ENCODE measurements at regions not wholly inside any gene's neighbourhood (a gene's known extent, or its start where the extent isn't known, plus 50 kb on each side); places are given as distances from the start of the nearest gene placed in this dataset.

- intact Hi-C loops (cut with micrococcal nuclease): no loop called here
- Histone ChIP-seq H2AFZ (ENCODE audit: insufficient read depth, low read depth, low read length, poor library complexity, severe bottlenecking) (no peak overlapping the region), H3K9me3 (ENCODE audit: control extremely low read depth in 1 of 3, control insufficient read depth in 2 of 3, insufficient read depth in 1 of 3, low read length in 2 of 3) (peaks cover 2 to 23% (median 12%) of the 10 kb centered on the region in 3 donors), H3K27me3 (replicated peaks in 1 of 4; ENCODE audit: control extremely low read depth in 1 of 4, control insufficient read depth in 3 of 4, insufficient read depth in 4 of 4, low read length in 3 of 4) (no peaks in the 10 kb centered on the region), H3K4me2 (replicated peaks; ENCODE audit: low read depth, low read length, poor library complexity, severe bottlenecking) (no peak overlapping the region), H3K36me3 (replicated peaks in 1 of 2; ENCODE audit: control extremely low read depth in 1 of 2, control insufficient read depth in 1 of 2, extremely low read depth in 1 of 2, insufficient read depth in 2 of 2, low read length in 1 of 2) (no peaks in the 10 kb centered on the region), H3K4me3 (ENCODE audit: control extremely low read depth in 1 of 5, extremely low read depth in 1 of 5, insufficient read depth in 1 of 5, low read depth in 2 of 5, low read length in 4 of 5) (no peak overlapping the region), H3K9ac (ENCODE audit: low read length) (no peak overlapping the region), H3K27ac (ENCODE audit: low read length in 2 of 2) (no peak overlapping the region), H3K4me1 (ENCODE audit: control insufficient read depth in 2 of 2, insufficient read depth in 2 of 2, low read length in 2 of 2) (no peaks in the 10 kb centered on the region), H3K79me2 (ENCODE audit: control insufficient read depth, insufficient read depth, low read length) (no peaks in the 10 kb centered on the region), H4K20me1 (ENCODE audit: control insufficient read depth, insufficient read depth, low read length, poor library complexity, severe bottlenecking) (no peaks in the 10 kb centered on the region)
- TF ChIP-seq CTCF (IDR thresholded peaks at IDR 0.05) (no peak), EZH2 (IDR thresholded peaks at IDR 0.05; ENCODE audit: borderline replicate concordance, insufficient read depth, low read depth, low read length, poor library complexity, severe bottlenecking) (no peak)
- no CpG with 5 or more reads among the region's 1 CpG for WGBS (ENCODE audit: insufficient coverage)
- Mint-ChIP-seq H3K4me3 (no peak overlapping the region), H3K4me1 (no peaks in the 10 kb centered on the region), H3K27ac (no peak overlapping the region), H3K9me3 (ENCODE audit: insufficient read depth) (peaks cover 12% of the 10 kb centered on the region), H3K27me3 (no peaks in the 10 kb centered on the region)
- DNase-seq: no peak
- CTCF ChIA-PET: no interaction called here
- no peak for ATAC-seq (ENCODE audit: low read depth)
- POLR2A ChIA-PET: no interaction called here
Observed at GRCh38 chr16:35463358-35463757, 2003.9 kb downstream of the TP53TG3F start.

GRCh38 chr16:35480361-35480760 is 2020.9 kb downstream of the TP53TG3F start:
- ChIA-PET CTCF (no interaction called here), POLR2A (no interaction called here)
- Histone ChIP-seq H3K36me3 (replicated peaks in 1 of 2; ENCODE audit: control extremely low read depth in 1 of 2, control insufficient read depth in 1 of 2, extremely low read depth in 1 of 2, insufficient read depth in 2 of 2, low read length in 1 of 2) (no peaks in the 10 kb centered on the region), H2AFZ (ENCODE audit: insufficient read depth, low read depth, low read length, poor library complexity, severe bottlenecking) (no peak overlapping the region), H3K4me3 (ENCODE audit: control extremely low read depth in 1 of 5, extremely low read depth in 1 of 5, insufficient read depth in 1 of 5, low read depth in 2 of 5, low read length in 4 of 5) (no peak overlapping the region), H3K27ac (ENCODE audit: low read length in 2 of 2) (no peak overlapping the region), H3K9me3 (ENCODE audit: control extremely low read depth in 1 of 3, control insufficient read depth in 2 of 3, insufficient read depth in 1 of 3, low read length in 2 of 3) (peaks cover 1 to 20% (median 6%) of the 10 kb centered on the region in 3 donors), H3K4me2 (replicated peaks; ENCODE audit: low read depth, low read length, poor library complexity, severe bottlenecking) (no peak overlapping the region), H3K9ac (ENCODE audit: low read length) (no peak overlapping the region), H4K20me1 (ENCODE audit: control insufficient read depth, insufficient read depth, low read length, poor library complexity, severe bottlenecking) (no peaks in the 10 kb centered on the region), H3K27me3 (replicated peaks in 1 of 4; ENCODE audit: control extremely low read depth in 1 of 4, control insufficient read depth in 3 of 4, insufficient read depth in 4 of 4, low read length in 3 of 4) (no peaks in the 10 kb centered on the region), H3K4me1 (ENCODE audit: control insufficient read depth in 2 of 2, insufficient read depth in 2 of 2, low read length in 2 of 2) (no peaks in the 10 kb centered on the region), H3K79me2 (ENCODE audit: control insufficient read depth, insufficient read depth, low read length) (no peaks in the 10 kb centered on the region)
- no peaks in the 10 kb centered on the region for H3K27me3 Mint-ChIP-seq
- H3K4me1 Mint-ChIP-seq: no peaks in the 10 kb centered on the region
- 40% methylated on average over 1 of the region's 1 CpG for WGBS (ENCODE audit: insufficient coverage)
- DNase-seq: no peak
- no peak overlapping the region for H3K27ac Mint-ChIP-seq
- H3K9me3 Mint-ChIP-seq (ENCODE audit: insufficient read depth): peaks cover 17% of the 10 kb centered on the region
- TF ChIP-seq EZH2 (IDR thresholded peaks at IDR 0.05; ENCODE audit: borderline replicate concordance, insufficient read depth, low read depth, low read length, poor library complexity, severe bottlenecking) (no peak), CTCF (IDR thresholded peaks at IDR 0.05) (no peak)
- no peak overlapping the region for H3K4me3 Mint-ChIP-seq
- no peak for ATAC-seq (ENCODE audit: low read depth)
- intact Hi-C loops (cut with micrococcal nuclease): no loop called here

Measured in B cell (primary cell).